HEK293 (cell line): ENCODE measurements at regions not wholly inside any gene's neighbourhood (a gene's known extent, or its start where the extent isn't known, plus 50 kb on each side); places are given as distances from the start of the nearest gene placed in this dataset.

ENCODE experiments used
- CTCF ChIP-seq: fragments of 450-650 bp; formaldehyde crosslinking; IDR thresholded peaks from 2 replicates; pipeline ENCODE4 v1.5.1; 2016; ENCODE audit warnings: missing biosample characterization, missing genetic modification characterization
- ZNF121 ChIP-seq: fragments of 450-650 bp; formaldehyde crosslinking; IDR thresholded peaks from 2 replicates; pipeline ENCODE4 v1.5.1; 2016; ENCODE audit warnings: missing biosample characterization, missing genetic modification characterization
- ZNF501 ChIP-seq: fragments of 450-650 bp; formaldehyde crosslinking; IDR thresholded peaks from 2 replicates; pipeline ENCODE4 v1.5.1; 2016; ENCODE audit warnings: missing biosample characterization, missing genetic modification characterization

DNA sequence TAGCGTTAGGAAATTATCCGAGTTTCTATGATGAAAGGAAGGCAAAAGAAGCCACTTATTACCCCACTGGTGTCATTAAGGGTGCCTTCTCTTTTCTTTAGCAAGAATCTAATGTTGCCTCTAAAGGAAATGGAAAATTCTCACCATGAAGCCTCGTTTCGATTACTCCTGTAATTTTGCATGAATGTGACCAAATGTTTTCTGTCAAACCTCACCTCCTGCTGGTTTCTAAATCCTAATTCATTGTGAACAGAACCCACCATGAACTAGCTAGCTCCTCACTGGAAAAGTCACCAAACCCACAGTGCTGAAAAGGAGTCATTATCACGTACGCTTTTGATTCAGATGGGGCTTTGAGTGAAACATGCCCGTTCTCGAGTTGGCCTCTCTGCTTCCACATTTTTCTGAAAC, 119.9 kb downstream of the COPS8 start:
- TF ChIP-seq ZNF501 (tag by site-specific recombination) = no peak
- TF ChIP-seq CTCF (tag by site-specific recombination) = no peak
- no peak for TF ChIP-seq ZNF121 (tag by site-specific recombination)
